GM06990 (cell line): ENCODE measurements at regions not wholly inside any gene's neighbourhood (a gene's known extent, or its start where the extent isn't known, plus 50 kb on each side); places are given as distances from the start of the nearest gene placed in this dataset.
"Not testable (repeated sequence)": the region's sequence is repeated elsewhere in the genome, so short reads cannot be mapped to it uniquely, and the experiment has no call there.

ENCODE experiments used
- DNase-seq: peaks from one replicate; pipeline ENCODE4 v3.0.0-alpha.2; 2011; ENCODE audit not compliant: insufficient read length; ENCODE audit errors: extremely low read depth
- H3K27me3 ChIP-seq: replicated peaks from 2 replicates; pipeline ENCODE4 v1.6.0; 2011; ENCODE audit warnings: low read length; ENCODE audit not compliant: control insufficient read depth, insufficient read depth
- H3K36me3 ChIP-seq: 2 replicates; pipeline ENCODE4 v1.5.1; 2011; ENCODE audit warnings: low read length; ENCODE audit not compliant: control insufficient read depth, insufficient read depth
- H3K4me3 ChIP-seq: replicated peaks from 2 replicates; pipeline ENCODE4 v1.5.1; 2011; ENCODE audit warnings: low read depth, mild to moderate bottlenecking, control low read depth, low read length
- CTCF ChIP-seq: IDR thresholded peaks from 2 replicates; pipeline ENCODE4 v1.5.1; 2011; ENCODE audit warnings: low read length, control low read depth, mild to moderate bottlenecking, inconsistent platforms; ENCODE audit not compliant: insufficient read depth, poor library complexity, severe bottlenecking

DNA sequence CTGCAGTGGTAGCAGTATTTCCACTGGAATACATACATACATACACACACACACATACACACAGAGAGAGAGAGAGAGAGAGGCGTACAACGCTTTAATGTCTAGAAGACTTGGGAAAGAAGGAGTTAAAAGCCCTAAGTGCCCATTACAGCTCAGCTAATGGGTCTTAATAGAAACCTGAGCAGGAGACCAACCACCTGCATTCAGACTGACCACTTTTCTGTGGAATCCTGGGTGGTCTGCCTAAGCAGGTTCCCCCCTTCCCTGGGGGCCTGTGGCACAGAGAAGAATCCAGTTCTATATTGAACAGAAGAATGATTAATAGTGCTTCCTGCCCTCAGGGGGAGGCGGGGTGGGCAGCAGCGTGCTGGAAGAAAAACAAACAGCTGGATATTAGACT is 312.4 kb upstream of the PRKD1 start:
- no peak for TF ChIP-seq CTCF
- no peaks in the 10 kb centered on the region for H3K36me3 ChIP-seq
- DNase-seq, result no peak
- no peak overlapping the region for H3K4me3 ChIP-seq
- no peaks in the 10 kb centered on the region for H3K27me3 ChIP-seq

- Histone ChIP-seq H3K4me3 (no peak overlapping the region), H3K27me3 (no peaks in the 10 kb centered on the region), H3K36me3 (no peaks in the 10 kb centered on the region)
- no peak for DNase-seq
- no peak for TF ChIP-seq CTCF
Observed at GRCh38 chr14:30240685-30241084, 313.0 kb upstream of the PRKD1 start.

DNA sequence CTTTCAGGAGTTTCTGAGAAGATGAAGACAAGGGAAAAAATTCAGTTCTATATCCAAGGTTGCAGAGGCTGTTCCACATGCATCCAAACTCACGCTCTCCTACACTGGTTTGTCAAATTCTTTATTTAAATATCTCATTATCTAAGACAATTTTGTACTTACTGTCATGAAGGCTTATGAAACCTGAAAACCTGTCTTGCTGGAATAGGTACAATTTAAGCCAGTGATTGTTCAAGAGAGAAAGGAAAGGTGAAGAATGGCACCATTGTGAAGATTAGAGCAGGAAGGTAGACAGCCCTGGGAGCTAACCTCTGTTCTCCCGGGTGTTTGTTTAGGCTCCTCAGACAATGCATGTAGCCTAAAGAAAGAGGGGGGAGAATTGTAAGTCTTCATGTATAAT is 315.1 kb upstream of the PRKD1 start:
- TF ChIP-seq CTCF, result no peak
- no peak for DNase-seq
- no peaks in the 10 kb centered on the region for H3K27me3 ChIP-seq
- H3K36me3 ChIP-seq, result no peaks in the 10 kb centered on the region
- no peak overlapping the region for H3K4me3 ChIP-seq

DNA sequence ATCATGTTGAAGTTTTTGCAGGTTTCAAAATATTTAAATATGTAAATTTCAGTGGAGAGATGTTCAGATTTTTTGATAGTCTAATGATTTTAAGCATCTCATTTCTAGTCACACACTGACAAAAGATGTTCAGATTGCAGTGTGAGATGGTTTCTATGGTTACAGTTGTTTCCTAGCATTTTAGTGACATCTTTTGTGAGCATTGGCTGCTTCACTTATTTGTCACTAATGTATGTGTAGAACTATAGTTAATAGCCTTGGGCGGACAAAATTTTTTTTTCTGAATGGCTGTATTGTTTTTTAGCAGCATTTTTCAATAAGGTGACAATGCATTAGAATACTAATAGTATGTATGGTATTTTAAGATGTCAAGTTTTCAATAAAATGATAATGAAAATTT is 315.6 kb upstream of the PRKD1 start:
- DNase-seq, result no peak
- Histone ChIP-seq H3K27me3 (no peaks in the 10 kb centered on the region), H3K36me3 (no peaks in the 10 kb centered on the region), H3K4me3 (no peak overlapping the region)
- no peak for TF ChIP-seq CTCF

- H3K27me3 ChIP-seq, result no peaks in the 10 kb centered on the region
- no peak overlapping the region for H3K4me3 ChIP-seq
- no peak for TF ChIP-seq CTCF
- DNase-seq, result no peak
- H3K36me3 ChIP-seq, result no peaks in the 10 kb centered on the region
Observed at GRCh38 chr14:30243805-30244204, 315.2 kb upstream of the G2E3 start.

DNA sequence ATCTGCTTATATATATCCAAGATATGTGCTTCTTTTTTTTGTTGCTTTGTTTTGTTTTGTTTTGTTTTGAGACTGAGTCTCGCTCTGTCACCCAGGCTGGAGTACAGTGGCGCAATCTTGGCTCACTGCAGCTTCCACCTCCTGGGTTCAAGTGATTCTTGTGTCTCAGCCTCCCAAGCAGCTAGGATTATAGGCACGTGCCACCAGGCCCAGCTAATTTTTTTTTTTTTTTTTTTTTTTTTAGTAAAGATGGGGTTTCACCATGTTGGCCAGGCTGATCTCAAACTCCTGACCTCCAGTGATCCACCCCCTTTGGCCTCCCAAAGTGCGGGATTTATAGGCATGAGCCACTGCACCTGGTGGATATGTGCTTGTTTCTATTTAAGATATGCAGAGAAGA is 314.6 kb upstream of the G2E3 start:
- not testable (repeated sequence) for DNase-seq, H3K36me3 ChIP-seq, H3K4me3 ChIP-seq, H3K27me3 ChIP-seq
